ENCODE measurements at regions not wholly inside any gene's neighbourhood (a gene's known extent, or its start where the extent isn't known, plus 50 kb on each side); places are given as distances from the start of the nearest gene placed in this dataset.
A peak's percentile ranks its signal among the peaks of the same experiment; 100 is the strongest.

DNA sequence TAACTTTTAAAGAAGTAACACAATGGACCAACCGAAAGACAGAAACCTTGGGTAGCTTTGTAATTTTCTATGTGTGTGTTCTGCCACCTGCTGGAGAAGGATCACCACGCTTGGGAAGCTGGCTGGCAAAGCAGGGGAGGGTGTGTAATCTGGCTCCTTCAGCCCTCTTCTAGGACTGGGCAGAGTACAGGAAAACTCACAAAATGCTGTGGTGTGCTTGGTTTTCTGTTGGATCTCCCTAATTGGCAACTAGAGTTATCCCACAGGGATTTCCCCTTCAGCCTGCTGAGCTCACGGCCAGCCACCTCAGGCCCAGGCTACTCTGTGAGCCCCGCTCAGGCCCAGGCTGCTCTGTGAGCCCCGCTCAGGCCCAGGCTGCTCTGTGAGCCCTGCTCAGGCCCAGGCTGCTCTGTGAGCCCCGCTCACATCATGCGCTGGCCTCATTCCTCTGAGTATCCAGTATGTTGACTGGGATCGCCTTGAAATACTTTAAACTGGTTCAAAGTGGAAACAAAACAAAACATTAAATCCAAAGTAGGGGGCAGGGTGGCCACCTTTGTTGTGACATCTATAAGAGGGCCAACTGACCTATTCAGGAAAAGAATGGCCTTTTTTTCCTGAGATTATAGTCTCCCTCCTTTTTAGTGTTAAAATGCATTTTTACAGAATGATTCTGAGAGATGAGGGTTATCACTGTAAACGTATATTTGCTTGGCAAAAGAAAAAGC is 52.0 kb upstream of the RNU6-8 start:
- FAIRE-seq (peak; percentile 79), DNase-seq (ENCODE audit: extremely low spot score, insufficient read length, low read depth) (no peak)

DNA sequence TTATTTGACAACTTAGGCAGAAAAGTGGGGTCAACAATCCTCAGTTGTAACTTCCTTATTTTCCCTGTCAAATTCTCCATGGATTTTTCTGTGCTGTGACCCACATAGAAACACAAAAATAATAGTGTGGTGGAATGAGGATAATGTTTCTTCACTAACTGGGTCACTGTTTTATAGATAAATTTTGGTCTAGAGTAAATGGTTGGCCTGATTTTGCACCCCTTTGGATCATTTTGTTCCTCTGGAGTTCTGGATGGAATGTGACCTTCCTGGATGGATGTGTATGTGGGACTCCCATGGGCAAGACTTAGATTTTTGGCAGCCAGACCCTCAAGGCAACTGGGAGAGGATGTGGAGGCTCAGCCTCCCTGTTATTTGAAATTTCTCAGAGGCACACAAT is 52.7 kb upstream of the RNU6-8 start:
- DNase-seq (ENCODE audit: extremely low spot score, insufficient read length, low read depth) (no peak), FAIRE-seq (no peak)

DNA sequence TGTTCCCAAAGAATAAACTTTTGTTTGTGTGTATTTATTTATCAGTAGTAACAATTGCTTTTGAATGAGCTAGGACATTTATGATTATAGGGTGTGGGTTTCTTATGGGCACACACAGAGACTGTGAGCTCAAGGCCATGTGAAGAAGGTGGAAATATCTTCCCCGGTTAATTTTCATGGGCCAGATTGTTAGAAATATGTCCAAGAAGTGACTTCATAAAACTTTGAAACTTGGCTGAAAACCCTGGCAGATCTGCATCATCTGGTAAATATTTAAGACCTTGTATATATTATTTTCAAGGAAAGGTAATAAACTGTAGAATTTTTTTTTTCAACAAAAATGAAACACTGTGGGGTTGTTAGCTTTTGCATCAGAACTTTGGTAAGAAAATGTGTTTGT is 53.5 kb upstream of the RNU6-8 start:
- no peak for FAIRE-seq
- DNase-seq (ENCODE audit: extremely low spot score, insufficient read length, low read depth): no peak

DNA sequence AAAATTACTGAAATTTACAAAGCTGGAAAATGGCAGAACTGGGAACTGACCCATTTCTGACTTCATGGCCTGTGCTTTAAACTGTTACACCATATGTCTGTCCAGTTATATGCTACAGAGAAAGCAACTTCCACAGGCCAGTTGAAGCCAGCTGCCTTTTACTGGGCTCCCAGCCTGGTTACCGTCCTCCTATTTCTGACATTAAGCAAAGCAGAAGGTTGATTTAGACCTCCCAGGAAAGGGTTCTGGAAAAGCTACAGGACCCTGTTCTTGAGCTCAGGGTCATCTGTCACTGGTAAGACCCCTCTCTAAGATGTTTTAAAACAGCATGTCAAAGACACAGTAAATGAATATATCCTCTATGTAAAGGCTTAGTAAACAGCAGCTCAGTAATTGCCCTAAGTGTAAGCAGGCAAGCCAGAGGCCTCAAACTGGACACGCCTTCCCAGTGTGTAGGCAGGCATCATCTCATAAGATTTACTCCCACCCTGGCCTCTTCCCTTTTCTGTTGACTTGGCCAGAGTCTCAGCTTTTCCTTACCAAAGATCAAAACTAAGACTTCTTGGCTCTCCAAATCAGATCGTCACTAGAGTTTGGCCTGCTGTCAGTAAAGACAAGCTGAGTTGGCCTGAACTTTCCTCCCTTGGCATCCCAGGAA is 55.4 kb upstream of the RNU6-8 start:
- FAIRE-seq: no peak
- DNase-seq (ENCODE audit: extremely low spot score, insufficient read length, low read depth): no peak

DNA sequence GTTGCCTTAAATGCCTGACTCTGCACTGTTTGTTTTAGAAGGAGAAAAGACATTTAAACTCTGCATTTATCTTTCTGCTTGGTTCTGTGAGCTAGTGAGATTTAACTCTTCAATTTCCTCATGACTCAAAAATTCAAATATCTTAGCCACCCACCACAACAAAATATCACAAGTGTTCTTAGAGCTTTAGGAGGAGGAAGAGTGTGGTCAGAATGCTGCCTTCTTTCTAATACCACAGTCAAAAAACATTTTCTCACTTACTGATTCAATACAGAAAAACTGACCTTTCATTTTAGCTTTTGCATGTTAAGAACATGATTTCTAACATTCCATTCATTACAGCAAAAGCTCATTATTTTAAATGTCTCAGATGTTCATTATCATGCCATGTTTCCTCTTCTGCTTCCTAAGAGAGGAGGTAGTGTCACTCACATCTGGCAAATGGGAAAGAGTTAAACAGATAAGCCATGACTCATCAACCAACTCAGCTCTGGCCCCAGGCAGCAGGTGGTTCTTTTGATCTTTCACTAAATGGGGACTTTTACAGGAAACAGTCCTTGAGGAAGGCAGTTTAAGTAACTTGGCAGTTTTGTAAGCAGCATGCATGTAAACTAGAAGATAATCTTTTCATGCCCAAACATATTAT is 56.4 kb upstream of the RNU6-8 start:
- peak; percentile 77 for FAIRE-seq

DNA sequence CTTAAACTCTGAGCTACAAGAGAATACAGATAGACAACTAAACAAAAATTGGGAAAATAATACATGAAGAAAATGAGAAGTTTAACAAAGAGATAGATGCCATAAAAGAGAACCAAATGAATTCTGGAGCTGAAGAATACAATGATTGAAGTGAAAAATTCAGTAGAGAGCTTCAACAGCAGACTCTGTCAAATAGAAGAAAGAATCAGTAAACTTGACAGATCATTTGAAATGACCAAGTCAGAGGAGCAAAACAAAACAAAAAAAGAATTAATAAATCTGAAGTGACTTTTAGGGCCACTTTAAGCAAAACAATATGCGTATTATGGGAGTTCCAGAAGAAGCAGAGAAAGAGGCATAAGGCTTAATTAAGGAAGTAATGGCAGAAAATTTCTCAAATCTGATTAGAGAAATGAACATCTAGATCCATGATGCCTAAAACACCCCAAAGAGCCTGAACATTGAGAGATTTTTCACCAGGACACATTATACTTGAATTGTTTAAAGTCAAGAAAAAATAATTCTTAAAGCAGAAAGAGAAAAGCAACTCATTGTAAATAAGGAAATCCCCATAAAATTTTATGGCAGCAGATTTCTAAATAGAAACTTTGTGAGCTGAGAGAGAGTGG is 61.0 kb upstream of the RNU6-8 start:
- DNase-seq (ENCODE audit: extremely low spot score, insufficient read length, low read depth): no peak
- no peak for FAIRE-seq

More for the DNA sequence above, 56.4 kb upstream of the RNU6-8 start:
- DNase-seq (ENCODE audit: extremely low spot score, insufficient read length, low read depth): no peak

DNA sequence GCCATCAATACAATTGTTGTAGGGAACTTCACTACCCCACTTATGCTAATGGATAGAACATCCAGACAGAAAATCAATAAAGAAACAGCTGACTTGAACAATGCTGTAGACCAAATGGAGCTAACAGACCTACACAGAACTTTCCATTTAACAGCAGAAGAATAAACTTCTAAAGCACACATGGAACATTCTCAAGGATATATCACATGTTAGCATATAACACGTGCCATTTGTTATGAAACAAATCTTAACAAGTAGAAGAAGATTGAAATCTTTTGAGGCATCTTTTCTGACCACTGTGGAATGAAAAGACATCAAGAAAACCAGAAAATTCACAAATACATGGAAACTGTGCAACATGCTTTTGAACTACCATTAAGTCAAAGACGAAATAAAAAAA is 62.5 kb upstream of the RNU6-8 start:
- FAIRE-seq (no peak), DNase-seq (ENCODE audit: extremely low spot score, insufficient read length, low read depth) (no peak)

DNA sequence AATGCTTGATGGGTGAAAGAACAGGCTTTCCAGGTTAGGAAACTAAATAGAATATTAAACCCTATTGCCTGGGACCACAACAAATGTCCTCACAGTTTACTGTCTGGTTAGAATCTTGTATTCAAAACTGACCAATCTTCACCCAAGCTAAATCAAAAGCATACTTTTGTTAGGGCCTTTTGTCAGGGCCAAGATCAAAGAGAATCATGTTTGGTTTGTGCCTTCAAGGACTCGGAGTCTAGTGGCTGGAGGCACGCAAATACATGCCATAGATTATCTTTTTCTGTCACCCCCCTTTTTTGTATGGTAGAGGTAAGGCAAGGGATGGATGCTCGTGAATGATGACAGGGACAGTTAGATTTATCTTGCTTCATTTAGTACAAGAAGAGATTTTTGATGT is 51.1 kb upstream of the AKAP6 start:
- no peak for DNase-seq (ENCODE audit: extremely low spot score, insufficient read length, low read depth)
- FAIRE-seq: no peak

Measured in GM18507 (cell line).